ENCODE measurements at regions not wholly inside any gene's neighbourhood (a gene's known extent, or its start where the extent isn't known, plus 50 kb on each side); places are given as distances from the start of the nearest gene placed in this dataset.
"Not testable (repeated sequence)": the region's sequence is repeated elsewhere in the genome, so short reads cannot be mapped to it uniquely, and the experiment has no call there.

- TF ChIP-seq POLR2A, POLR2AphosphoS5, POU2F2, TAF1 (IDR thresholded peaks at IDR 0.05; ENCODE audit: low read depth, low read length): not testable (repeated sequence)
Observed at GRCh38 chr2:110323832-110324231, 111.5 kb upstream of the MTLN start.

Measured in GM12891 (cell line).